ENCODE measurements at regions not wholly inside any gene's neighbourhood (a gene's known extent, or its start where the extent isn't known, plus 50 kb on each side); places are given as distances from the start of the nearest gene placed in this dataset.

GRCh38 chr15:45943240-45943639 lies 308.4 kb downstream of the SQOR start:
- DNase-seq = no peak
- TF ChIP-seq, protein P1, sequence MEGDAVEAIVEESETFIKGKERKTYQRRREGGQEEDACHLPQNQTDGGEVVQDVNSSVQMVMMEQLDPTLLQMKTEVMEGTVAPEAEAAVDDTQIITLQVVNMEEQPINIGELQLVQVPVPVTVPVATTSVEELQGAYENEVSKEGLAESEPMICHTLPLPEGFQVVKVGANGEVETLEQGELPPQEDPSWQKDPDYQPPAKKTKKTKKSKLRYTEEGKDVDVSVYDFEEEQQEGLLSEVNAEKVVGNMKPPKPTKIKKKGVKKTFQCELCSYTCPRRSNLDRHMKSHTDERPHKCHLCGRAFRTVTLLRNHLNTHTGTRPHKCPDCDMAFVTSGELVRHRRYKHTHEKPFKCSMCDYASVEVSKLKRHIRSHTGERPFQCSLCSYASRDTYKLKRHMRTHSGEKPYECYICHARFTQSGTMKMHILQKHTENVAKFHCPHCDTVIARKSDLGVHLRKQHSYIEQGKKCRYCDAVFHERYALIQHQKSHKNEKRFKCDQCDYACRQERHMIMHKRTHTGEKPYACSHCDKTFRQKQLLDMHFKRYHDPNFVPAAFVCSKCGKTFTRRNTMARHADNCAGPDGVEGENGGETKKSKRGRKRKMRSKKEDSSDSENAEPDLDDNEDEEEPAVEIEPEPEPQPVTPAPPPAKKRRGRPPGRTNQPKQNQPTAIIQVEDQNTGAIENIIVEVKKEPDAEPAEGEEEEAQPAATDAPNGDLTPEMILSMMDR (IDR thresholded peaks at IDR 0.05) = no peak
- no peak for TF ChIP-seq EZH2 (IDR thresholded peaks at IDR 0.05; ENCODE audit: borderline replicate concordance, insufficient read depth, low read depth, low read length, poor library complexity, severe bottlenecking)
- H3K4me2 ChIP-seq (replicated peaks; ENCODE audit: low read depth, low read length, poor library complexity, severe bottlenecking) = no peak overlapping the region
- no peaks in the 10 kb centered on the region for H3K9me3 ChIP-seq (ENCODE audit: control extremely low read depth in 1 of 3, control insufficient read depth in 2 of 3, insufficient read depth in 1 of 3, low read length in 2 of 3)
- no peak overlapping the region for H2AFZ ChIP-seq (ENCODE audit: insufficient read depth, low read depth, low read length, poor library complexity, severe bottlenecking)
- H3K4me1 ChIP-seq (ENCODE audit: control insufficient read depth in 2 of 2, insufficient read depth in 2 of 2, low read length in 2 of 2) = no peaks in the 10 kb centered on the region
- H3K9ac ChIP-seq (ENCODE audit: low read length) = no peak overlapping the region
- intact Hi-C loops (cut with micrococcal nuclease) = no loop called here
- H4K20me1 ChIP-seq (ENCODE audit: control insufficient read depth, insufficient read depth, low read length, poor library complexity, severe bottlenecking) = no peaks in the 10 kb centered on the region
- H3K4me3 ChIP-seq (ENCODE audit: control extremely low read depth in 1 of 5, extremely low read depth in 1 of 5, insufficient read depth in 1 of 5, low read depth in 2 of 5, low read length in 4 of 5) = no peak overlapping the region
- no peaks in the 10 kb centered on the region for H3K36me3 ChIP-seq (replicated peaks in 1 of 2; ENCODE audit: control extremely low read depth in 1 of 2, control insufficient read depth in 1 of 2, extremely low read depth in 1 of 2, insufficient read depth in 2 of 2, low read length in 1 of 2)
- H3K27ac ChIP-seq (ENCODE audit: low read length in 2 of 2) = no peak overlapping the region
- H3K27ac Mint-ChIP-seq = no peak overlapping the region
- H3K27me3 ChIP-seq (replicated peaks in 1 of 4; ENCODE audit: control extremely low read depth in 1 of 4, control insufficient read depth in 3 of 4, insufficient read depth in 4 of 4, low read length in 3 of 4) = no peaks in the 10 kb centered on the region
- H3K9me3 Mint-ChIP-seq (ENCODE audit: insufficient read depth) = no peaks in the 10 kb centered on the region
- H3K4me1 Mint-ChIP-seq = no peaks in the 10 kb centered on the region
- ChIA-PET CTCF (no interaction called here), POLR2A (no interaction called here)
- WGBS (ENCODE audit: insufficient coverage) = 25% methylated on average over 2 of the region's 4 CpGs
- ATAC-seq (ENCODE audit: low read depth) = no peak
- no peaks in the 10 kb centered on the region for H3K27me3 Mint-ChIP-seq
- H3K4me3 Mint-ChIP-seq = no peak overlapping the region
- H3K79me2 ChIP-seq (ENCODE audit: control insufficient read depth, insufficient read depth, low read length) = no peaks in the 10 kb centered on the region

- Histone ChIP-seq H3K4me2 (replicated peaks; ENCODE audit: low read depth, low read length, poor library complexity, severe bottlenecking) (no peak overlapping the region), H2AFZ (ENCODE audit: insufficient read depth, low read depth, low read length, poor library complexity, severe bottlenecking) (no peak overlapping the region), H3K4me1 (ENCODE audit: control insufficient read depth in 2 of 2, insufficient read depth in 2 of 2, low read length in 2 of 2) (no peaks in the 10 kb centered on the region), H3K27ac (ENCODE audit: low read length in 2 of 2) (no peak overlapping the region), H4K20me1 (ENCODE audit: control insufficient read depth, insufficient read depth, low read length, poor library complexity, severe bottlenecking) (no peaks in the 10 kb centered on the region), H3K79me2 (ENCODE audit: control insufficient read depth, insufficient read depth, low read length) (no peaks in the 10 kb centered on the region), H3K9me3 (ENCODE audit: control extremely low read depth in 1 of 3, control insufficient read depth in 2 of 3, insufficient read depth in 1 of 3, low read length in 2 of 3) (no peaks in the 10 kb centered on the region), H3K4me3 (ENCODE audit: control extremely low read depth in 1 of 5, extremely low read depth in 1 of 5, insufficient read depth in 1 of 5, low read depth in 2 of 5, low read length in 4 of 5) (no peak overlapping the region), H3K27me3 (replicated peaks in 1 of 4; ENCODE audit: control extremely low read depth in 1 of 4, control insufficient read depth in 3 of 4, insufficient read depth in 4 of 4, low read length in 3 of 4) (no peaks in the 10 kb centered on the region), H3K36me3 (replicated peaks in 1 of 2; ENCODE audit: control extremely low read depth in 1 of 2, control insufficient read depth in 1 of 2, extremely low read depth in 1 of 2, insufficient read depth in 2 of 2, low read length in 1 of 2) (no peaks in the 10 kb centered on the region), H3K9ac (ENCODE audit: low read length) (no peak overlapping the region)
- Mint-ChIP-seq H3K4me3 (no peak overlapping the region), H3K4me1 (no peaks in the 10 kb centered on the region), H3K9me3 (ENCODE audit: insufficient read depth) (no peaks in the 10 kb centered on the region), H3K27me3 (no peaks in the 10 kb centered on the region), H3K27ac (no peak overlapping the region)
- TF ChIP-seq, protein P1 (IDR thresholded peaks at IDR 0.05) = no peak
- intact Hi-C loops (cut with micrococcal nuclease) = no loop called here
- ChIA-PET CTCF (no interaction called here), POLR2A (no interaction called here)
- no peak for DNase-seq
- ATAC-seq (ENCODE audit: low read depth) = no peak
Observed at GRCh38 chr15:45946111-45946510, 311.3 kb downstream of the SQOR start.

All from B cell (primary cell).